Stimulated activated CD4-positive, alpha-beta T cell treated with anti-CD3 and anti-CD28 coated beads, Interleukin-1b, Interleukin-23, amount 100 ng/mL, for 24 hours (primary cell): ENCODE measurements at regions not wholly inside any gene's neighbourhood (a gene's known extent, or its start where the extent isn't known, plus 50 kb on each side); places are given as distances from the start of the nearest gene placed in this dataset.

ENCODE experiments used
- DNase-seq, 4 experiments: peaks; one replicate each; pipeline ENCODE4 v3.0.0-alpha.2; 2020; ENCODE audit warnings: low read depth in 4 of 4, low spot score in 1 of 4

DNA sequence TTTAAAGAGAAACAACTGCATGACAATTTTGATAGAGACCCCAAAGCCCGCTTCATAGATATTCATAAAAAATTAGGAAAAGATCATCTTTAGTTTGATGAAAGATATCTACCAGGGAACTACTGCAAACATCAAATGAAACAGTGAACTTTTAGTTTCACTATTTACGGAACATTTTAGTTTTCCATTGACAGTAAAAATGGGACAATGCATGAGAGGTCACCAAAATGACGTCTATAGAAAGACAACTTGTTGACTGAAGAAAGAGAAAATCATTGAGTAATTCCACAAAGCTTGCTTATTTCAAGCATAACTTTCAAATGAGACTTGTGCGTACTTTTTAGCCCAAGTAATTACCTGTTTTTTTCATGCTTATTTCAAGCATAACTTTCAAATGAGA, 411.4 kb downstream of the HLX start:
- DNase-seq = no peak

DNA sequence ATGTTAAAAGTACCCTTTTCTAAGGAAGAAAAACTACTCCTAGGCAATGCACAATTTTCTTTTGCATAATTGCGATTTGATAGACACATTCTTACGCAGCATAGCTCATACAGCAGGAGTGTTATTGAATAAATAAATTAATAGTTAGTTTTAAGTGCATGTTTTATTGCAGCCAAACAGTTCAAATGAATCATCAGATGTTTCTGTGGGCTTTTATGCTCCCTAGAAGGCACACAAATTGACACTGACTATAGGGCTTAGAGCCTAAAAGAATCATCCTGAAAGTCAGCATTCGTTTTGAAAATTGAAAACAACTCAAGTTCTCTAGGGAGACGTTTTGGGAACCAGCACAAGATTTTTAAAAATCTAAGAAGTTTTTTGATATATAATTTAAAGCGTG, 411.9 kb downstream of the HLX start:
- DNase-seq = no peak

DNA sequence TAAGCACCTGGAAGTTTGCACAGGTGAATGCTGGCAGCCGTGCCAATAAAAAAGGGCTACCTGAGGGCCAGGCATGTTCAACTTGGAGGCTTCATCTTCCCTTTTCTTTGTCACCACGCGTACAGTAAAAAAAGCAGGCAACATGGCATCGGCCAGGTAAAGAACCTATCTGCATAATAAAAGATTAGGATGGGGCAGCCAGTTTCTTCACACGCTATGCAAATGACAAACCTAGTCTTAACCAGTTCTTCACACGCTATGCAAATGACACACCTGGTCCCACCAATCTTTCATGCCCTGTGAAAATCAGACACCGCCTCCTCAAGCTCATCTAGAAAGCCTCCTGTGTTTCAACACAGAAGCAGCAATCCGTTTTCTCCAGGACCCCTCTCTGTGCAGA, 413.4 kb downstream of the HLX start:
- DNase-seq = no peak

DNA sequence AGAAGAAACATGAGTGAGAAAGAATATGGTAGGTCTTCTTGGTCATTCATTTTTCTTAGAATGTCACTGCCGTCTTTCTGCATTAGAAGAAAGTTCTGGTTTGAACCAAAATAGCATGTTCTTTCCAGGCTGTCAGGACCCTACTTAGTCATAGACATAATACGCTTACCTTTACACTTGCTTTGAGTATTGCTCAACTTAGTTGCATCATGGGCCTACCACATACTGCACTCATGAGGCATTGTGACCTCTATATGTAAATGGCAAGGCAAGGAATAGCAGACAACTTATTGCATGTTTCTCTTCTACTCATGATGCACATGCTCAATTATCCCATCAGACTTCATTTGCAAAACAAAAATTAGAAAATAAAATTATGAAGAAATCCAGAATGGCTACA, 415.0 kb downstream of the HLX start:
- no peak for DNase-seq

DNA sequence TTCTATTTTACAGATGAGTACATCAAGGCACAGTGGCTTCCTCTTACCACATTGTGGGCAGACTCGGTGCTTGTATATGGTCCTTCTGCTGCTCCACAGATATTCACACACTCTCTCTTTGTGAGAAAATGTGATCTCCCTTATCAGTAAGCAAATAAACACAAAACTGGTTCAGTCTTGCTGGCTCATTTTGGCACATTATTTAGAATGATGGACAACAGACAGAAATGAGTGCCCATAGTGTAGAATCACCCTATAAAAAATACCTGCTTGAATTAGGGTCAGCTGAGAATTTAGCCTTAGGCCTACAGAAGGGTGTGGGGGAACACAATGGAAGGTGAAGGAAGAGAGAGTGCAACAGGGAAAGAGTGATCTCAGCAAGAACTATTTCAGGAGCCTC, 423.1 kb downstream of the HLX start:
- DNase-seq = no peak

DNA sequence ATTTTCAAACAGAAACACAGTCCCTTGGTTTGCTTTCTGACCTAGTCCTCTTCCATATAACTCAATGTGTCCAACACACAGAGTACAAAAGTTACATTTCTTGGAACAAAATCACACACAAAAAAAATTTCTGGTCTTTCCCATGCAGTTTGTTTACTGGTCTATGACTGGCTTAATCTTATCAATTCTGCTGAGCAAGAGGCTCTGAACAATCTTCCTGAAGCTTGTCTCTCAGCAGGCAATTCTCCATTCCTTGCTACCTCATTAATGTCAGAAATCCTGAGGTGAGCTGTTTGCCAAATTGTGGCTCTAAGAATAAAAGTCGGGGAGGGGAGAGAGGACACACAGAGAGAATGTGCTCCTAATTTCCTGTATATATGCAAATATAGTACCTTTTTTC, 423.6 kb downstream of the HLX start:
- no peak for DNase-seq

DNA sequence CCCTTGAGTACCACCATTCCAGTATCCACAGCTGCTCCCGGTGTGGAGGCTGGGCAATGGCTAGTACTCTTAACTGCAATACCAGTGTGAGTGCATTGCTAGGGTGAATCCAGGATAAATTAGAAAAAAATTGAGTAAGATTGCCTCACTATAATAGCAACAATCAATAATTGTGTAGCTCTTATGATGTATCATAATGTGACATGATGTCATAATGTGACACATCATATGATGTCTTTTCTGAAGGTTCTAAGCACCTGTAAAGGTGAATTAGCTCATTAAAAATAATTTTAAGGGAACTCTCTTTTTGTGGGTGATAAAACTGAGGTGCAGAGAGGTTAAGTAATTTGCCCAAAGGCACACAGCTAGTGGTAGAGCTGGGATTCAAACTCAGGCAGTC, 424.4 kb downstream of the HLX start:
- no peak for DNase-seq

DNA sequence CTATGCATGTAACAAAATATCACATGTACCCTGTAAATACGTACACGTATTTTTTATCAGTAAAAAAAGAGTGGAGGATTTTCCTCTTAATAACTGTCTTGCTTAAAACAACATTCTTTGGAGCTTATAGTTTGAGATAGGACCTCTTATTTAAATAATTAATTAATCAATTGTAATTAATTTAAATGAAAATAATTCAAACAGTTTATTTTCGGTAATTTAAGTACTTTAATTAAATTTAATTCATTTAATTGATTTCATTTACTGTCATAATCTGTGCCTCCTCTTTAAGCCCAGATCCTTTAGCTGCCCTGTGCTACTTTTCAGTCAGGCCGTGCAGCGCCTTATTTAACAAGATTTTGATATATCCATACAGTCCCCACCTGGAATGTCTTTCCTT, 427.0 kb downstream of the HLX start:
- DNase-seq = no peak

DNA sequence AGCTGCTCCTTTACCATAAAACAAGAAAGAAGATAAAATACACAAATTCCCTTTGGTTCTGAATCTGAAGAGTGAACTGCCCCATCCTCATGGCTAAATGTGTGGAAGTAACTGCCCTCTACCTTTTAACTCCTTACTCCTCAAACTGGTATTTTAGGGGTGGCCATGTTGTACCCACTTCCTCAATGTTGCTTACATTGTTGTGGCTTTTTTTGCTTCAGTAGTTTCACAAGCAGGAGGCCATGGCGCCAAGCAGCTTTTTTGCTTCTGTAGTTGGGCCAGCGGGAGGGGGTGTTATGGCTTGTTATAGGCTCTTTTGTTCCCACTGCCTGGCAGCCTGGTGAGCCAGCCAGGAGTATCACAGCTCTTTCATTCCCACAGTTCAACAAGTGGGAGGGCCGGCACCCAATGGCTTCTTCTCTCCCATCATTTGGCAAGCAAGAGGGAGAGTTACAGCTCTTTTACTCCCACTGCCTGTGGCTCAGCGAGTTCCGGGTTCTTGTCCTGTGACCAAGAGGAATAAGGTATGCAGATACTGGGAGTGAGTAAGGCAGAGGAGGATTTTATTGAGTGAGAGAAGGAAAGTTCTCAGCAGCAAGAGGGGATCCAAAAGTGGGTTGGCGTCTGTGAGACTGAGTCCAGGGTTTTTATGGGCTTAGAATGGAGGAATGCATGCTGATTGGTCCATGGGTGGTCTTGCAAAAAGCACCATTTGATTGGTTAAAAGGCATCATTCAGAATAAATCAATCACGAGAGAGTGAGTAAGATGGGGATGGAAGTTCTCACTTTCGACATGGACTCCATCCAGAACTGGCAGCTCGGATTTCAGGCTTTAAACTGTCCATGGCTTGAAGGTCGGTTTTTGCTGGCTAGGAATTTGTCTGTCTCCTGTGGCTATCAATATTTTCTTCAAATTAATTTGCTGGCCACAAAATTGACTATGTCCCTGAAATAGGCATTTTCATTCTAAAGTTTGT, 429.6 kb downstream of the HLX start:
- no peak for DNase-seq

DNA sequence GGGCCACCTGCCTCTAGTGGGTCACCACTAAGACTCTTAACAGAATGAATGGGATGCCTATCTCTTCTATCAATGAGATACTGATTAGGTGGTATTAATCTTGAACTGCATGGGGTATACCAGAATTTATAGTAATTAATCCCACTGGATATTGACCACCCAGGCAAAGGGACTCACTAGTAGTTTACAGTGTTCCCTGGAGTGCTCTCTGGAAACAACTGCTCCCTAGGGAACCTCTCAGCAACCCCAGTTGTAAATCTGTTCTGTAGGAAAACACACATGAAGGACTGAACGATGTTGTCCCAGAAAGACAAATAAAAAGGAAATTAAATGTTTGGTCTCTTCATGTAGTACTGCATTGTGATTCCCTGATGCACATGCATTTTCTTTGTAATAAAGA, 430.5 kb downstream of the HLX start:
- DNase-seq = no peak

DNA sequence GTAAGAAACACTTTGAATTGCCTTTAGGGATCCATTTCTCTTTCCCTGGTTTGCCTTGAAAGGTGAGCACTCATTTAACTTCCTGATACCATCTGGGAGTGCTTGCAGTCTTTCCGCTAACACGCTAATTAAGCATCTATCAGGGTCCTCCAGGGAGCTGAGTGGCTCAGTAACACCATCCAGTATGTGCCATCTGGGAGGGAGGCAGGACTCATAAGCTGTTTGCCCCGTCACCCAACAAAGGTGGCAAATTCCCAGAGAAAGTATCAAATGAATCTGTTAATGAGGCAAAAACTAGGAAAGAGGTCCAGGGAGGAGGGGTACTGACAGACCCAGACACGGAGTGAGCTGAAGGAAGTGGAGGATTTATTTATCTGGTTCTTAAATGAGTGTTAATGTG, 430.9 kb downstream of the HLX start:
- no peak for DNase-seq

DNA sequence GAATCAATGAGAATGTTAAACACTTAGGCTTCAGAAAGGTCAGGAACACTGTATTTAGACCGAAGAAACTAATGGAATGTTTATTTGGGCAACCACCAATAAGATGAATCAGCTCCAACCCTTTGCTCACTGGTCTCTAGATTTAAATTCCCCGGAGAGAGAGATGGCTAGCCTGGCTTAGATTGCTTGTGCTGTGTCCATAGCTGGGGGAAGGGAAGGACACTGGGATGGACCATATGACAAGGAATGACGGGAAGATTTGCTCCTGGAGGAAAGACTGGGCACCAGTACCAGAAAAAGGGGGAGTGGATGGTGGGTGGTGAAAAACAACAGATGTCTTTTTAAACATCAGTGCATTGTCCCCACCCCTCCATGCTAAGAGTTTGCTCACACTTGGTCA, 426.6 kb downstream of the DUSP10 start:
- no peak for DNase-seq

DNA sequence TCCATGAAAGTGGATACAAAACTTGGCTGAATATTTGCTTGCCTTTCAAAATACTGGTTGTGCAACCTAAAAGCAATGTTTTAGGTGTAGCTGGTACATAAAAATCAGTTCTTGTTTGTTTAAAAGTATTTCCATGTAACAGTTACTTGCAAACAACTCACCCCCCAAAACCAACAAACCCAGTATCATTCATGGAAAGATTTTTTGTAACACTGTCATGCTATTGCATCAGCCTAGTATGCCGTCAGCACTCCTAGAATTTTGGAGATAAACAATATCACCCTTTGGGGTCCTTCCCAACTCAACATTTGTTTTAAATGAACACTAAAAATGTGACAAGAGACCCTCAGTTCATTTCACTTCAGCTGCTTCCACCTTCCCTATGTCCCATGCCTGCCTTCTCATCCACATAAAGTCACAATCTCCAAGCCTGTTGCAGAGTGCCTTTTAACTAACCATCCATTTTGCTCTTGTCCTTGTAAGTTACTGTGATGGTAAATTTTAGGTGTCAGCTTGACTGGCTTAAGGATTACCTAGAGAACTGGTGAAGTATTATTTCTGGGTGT, 425.3 kb downstream of the DUSP10 start:
- DNase-seq = no peak

DNA sequence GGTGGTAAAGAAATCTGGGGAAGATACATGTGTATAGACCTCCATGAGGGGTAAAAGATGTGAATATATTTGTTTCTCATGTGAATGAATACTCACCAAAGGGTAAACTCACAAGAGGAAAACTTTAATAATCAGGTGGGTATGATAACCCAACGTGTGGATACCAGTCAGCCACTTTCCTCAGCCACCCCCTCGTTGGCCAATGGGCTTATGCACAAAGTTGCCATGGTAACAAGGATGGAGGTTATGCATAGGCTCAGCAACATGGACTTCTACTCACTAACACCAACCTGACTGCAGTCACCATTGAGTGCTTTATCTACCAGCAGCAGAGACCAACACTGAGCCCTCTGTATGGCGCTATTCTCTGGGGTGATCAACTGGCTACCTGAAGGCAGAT, 424.4 kb downstream of the DUSP10 start:
- no peak for DNase-seq

DNA sequence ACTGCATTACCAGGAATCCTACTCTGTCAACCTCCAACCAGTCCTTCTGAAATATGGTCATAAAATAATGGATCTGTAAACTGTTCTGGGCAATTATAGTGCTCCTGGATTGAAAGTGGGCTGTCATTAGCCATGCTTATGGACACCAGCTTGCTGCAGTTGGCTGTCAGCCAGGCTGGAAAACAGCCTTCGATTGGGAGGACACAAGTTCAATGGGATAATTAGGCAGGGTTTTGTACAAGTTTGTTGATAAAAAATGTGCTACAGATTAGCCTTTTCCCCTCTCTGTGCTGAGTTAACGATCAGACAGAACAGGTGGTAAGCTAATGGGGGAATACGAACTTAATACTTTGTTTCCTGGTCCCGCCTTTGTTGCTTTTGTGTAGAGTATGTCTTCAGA, 413.9 kb downstream of the DUSP10 start:
- DNase-seq = no peak

DNA sequence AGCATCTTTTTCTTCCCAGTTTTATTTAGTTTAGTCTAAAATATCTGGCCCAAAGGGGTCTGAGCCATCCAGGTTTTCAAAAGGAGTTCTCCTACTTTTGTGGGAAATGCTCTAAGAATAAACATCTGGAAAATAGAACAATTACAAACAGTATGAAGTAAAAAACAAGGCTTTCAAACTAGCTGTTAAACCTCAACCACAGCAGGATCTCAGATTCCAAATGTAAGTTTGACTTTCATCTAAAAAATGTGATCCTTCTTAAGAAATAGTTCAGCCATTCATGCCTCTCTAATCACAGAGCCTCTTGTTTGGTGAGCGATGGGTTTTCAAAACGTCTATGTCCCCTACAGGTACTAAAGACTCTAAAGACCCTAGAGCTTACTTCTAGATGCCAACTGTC, 413.5 kb downstream of the DUSP10 start:
- DNase-seq = no peak

DNA sequence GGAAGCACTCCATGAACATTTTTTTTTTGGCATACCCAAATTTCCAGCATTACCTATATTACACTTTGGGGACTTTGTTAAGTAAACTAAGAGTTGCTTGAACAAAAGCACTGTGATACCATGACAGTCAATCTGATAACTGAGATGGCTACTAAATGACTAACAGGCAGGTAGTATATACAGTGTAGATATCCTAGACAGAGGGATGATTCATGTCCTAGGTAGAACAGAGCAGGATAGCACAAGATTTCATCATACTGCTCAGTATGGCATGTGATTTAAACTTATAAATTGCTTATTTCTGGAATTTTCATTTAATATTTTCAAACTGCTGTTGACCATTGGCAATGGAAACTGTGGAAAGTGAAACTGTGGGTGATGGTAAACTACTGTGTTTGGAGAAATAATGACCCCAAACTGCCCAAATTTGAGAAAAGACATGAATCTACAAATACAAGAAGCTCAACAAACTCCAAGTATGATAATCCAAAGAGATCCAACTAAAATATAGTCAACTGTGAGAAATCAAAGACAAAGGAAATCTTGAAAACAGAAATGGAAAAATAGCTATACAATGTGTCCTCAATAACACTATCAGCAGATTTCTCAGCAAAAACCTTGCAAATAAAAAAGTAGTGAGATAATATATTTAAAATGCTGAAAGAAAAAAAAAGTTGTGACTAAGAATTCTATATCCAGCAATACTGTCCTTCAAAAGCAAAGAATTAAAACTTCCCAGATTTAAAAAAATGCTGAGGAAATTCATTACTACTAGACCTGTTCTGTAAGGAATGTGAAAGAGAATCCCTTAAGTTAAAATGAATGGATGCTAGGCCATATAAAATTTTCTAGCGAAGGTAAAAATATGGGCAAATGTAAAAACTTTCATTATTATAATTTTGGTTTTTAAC, 410.4 kb downstream of the DUSP10 start:
- no peak for DNase-seq

DNA sequence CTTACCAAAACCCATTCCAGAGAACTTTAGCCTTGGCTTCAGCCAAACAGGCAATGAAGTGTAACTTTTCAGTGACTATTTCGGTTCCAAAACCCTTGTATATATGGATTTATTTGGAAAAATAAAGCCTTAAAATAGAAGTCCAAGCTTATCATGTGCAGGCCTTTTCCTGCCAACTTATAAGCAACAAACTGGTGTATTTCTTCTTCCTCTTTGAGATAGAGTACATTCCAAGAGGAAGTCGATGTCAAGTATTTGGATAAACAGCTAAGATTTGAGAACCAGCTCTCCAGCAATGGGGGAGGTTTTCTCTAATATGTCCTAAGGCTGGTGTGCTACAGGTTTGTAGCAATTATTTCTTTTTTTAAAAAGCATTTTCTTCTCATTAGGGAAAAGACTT, 407.8 kb downstream of the DUSP10 start:
- no peak for DNase-seq

DNA sequence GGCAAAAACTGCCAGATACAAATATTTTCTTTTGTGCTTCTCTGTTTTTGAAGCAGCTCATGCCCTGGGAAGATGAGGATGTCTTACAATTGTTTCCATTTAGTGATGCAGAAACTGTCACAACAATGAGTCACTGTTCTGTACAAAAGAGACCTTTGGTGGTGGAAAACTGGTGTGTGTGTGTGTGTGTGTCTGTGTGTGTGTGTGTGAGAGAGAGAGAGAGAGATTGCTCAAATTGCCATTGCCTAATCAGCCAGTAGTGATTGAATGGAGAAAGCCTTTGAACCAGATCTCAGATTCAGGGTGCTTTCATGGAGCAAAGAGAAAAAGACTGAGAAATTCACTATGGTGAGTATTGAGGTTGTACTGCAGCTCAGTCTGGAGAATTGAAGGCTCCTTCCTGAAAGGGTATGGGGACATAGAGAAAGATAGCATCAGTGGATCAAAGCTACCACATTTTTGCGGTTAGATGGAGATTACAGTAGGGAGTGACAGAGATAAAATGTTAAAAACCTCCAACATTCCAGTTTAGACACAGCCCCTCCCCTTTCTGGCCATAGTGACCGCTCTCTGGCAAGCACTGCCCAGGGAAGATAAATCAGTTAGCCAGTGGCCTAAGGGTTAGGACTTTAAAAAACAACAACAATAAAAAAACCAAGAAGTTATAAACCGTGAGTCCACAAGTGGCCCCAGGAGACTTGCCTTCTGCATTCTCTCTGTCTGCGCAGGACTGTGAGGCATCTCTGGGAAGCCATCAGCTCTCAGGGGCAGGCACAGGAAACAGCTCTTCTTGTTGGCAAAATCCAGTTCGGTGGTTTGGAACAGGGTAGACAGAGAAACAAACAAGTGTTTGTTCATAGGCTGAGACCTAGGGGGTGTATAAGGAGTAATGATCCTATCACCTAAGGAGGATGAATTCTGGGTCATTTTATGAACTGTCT, 406.5 kb downstream of the DUSP10 start:
- no peak for DNase-seq

DNA sequence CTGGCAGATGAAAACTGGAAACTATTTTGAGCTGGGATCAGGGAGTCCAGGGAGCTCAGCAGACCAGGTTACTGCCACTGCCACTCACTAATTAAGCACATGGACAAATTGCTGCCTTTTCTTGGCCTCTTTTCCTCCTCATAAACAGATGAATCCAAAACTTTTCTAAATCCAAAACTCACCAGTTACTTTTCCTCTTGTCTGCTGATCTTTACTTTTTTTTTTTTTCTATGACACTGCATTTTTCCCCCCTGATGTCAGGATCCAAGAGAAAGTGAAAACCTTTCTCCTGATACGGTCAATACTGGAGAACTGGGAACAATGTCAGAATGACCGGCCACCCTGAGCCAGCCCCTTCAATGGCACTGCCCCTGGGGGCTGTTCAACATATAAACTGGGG, 405.8 kb downstream of the DUSP10 start:
- no peak for DNase-seq

DNA sequence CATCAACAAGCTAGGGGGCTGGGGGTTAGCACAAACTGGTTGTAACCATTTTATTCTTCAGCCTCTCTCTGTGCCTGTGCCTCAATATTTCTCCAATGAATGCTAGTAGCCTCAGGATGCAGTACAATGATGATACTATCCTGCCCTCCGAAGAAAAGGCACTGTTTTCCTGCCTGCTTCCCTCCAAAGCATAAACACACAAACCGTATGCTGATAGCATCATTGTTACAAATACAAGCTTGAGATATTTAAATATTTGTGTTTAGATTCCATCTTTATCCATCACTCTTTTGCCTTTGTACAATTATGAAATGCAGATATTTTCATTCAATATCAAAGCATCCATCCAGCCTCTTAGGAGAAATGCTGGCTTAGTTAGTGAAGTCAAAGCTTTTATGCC, 404.8 kb downstream of the DUSP10 start:
- DNase-seq = no peak
